ENCODE measurements at regions not wholly inside any gene's neighbourhood (a gene's known extent, or its start where the extent isn't known, plus 50 kb on each side); places are given as distances from the start of the nearest gene placed in this dataset.

DNA sequence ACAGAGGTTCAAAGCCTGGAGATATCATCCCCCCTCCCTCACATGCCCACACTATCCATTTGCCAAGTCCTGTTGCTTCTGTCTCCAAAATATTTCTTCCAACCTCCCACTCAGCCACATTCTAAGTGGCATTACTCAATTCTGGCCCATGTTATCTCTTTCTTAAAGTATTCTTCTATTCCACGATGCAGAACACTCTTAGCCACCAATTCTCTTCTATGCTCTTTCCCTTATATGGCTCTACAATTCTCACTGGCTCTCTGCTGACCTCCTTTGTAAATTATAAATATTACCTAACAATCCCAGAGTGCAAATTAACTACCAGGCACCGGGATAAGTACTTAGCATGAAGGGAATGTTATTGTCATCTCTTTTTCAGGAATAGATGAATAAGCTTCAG is 82.4 kb downstream of the KCNJ2 start:
- TF ChIP-seq, protein P1, sequence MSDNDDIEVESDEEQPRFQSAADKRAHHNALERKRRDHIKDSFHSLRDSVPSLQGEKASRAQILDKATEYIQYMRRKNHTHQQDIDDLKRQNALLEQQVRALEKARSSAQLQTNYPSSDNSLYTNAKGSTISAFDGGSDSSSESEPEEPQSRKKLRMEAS (IDR thresholded peaks at IDR 0.05), result no peak
- TF ChIP-seq SP1 (IDR thresholded peaks at IDR 0.05), result no peak

Measured in liver (tissue), 2 donors.